ENCODE measurements at regions not wholly inside any gene's neighbourhood (a gene's known extent, or its start where the extent isn't known, plus 50 kb on each side); places are given as distances from the start of the nearest gene placed in this dataset.

DNA sequence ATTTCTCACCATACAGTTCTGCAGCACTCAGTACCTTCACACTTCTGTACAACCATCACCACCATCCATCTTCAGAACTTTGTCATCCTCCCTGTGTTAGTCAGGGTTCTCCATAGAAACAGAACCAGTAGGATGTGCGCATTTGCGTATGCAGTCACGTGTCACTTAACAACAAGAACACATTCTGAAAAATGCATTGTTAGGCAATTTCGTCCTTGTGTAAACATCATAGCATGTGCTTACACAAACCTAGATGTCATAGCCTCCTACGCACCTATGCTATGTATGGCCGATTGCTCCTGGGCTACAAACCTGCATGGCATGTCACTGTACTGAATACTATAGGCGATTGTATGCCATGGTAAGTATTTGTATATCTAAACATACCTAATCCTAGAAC is 66.2 kb upstream of the PTPRT start:
- TF ChIP-seq L3MBTL2 (conservative IDR thresholded peaks at IDR 0.05), result no peak
- TF ChIP-seq BHLHE40 (IDR thresholded peaks at IDR 0.05; ENCODE audit: borderline replicate concordance), result no peak
- no peak for TF ChIP-seq ARNT (IDR thresholded peaks at IDR 0.05)
- no peak for TF ChIP-seq ZNF384 (IDR thresholded peaks at IDR 0.05)
- TF ChIP-seq FOXA1 (IDR thresholded peaks at IDR 0.05), result no peak
- TF ChIP-seq, protein P1, sequence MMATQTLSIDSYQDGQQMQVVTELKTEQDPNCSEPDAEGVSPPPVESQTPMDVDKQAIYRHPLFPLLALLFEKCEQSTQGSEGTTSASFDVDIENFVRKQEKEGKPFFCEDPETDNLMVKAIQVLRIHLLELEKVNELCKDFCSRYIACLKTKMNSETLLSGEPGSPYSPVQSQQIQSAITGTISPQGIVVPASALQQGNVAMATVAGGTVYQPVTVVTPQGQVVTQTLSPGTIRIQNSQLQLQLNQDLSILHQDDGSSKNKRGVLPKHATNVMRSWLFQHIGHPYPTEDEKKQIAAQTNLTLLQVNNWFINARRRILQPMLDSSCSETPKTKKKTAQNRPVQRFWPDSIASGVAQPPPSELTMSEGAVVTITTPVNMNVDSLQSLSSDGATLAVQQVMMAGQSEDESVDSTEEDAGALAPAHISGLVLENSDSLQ (IDR thresholded peaks at IDR 0.05), result no peak
- no peak for TF ChIP-seq SUZ12 (IDR thresholded peaks at IDR 0.05)
- TF ChIP-seq ELF4 (IDR thresholded peaks at IDR 0.05), result no peak
